ENCODE measurements at regions not wholly inside any gene's neighbourhood (a gene's known extent, or its start where the extent isn't known, plus 50 kb on each side); places are given as distances from the start of the nearest gene placed in this dataset.

- DNase-seq: no peak
- peaks cover 2% of the 10 kb centered on the region for H3K4me1 Mint-ChIP-seq (ENCODE audit: low read depth, unreplicated experiment)
Measured at GRCh38 chr1:116284819-116285390, 88.1 kb upstream of the ATP1A1 start.

GRCh38 chr1:116286541-116286971, 86.5 kb upstream of the ATP1A1 start:
- peaks cover 2% of the 10 kb centered on the region for H3K4me1 Mint-ChIP-seq (ENCODE audit: low read depth, unreplicated experiment)
- H3K4me3 Mint-ChIP-seq (ENCODE audit: unreplicated experiment): no peak overlapping the region
- DNase-seq: no peak
- no peaks in the 10 kb centered on the region for H3K36me3 Mint-ChIP-seq (ENCODE audit: unreplicated experiment)
- no peaks in the 10 kb centered on the region for H3K9me3 Mint-ChIP-seq (ENCODE audit: unreplicated experiment)
- H3K27me3 Mint-ChIP-seq (ENCODE audit: unreplicated experiment): no peaks in the 10 kb centered on the region
- TF ChIP-seq CTCF (IDR thresholded peaks at IDR 0.05; ENCODE audit: partially characterized antibody, unreplicated experiment): no peak
- no peak overlapping the region for H3K27ac Mint-ChIP-seq (ENCODE audit: unreplicated experiment)

More at GRCh38 chr1:116284819-116285390, 88.1 kb upstream of the ATP1A1 start:
- no peaks in the 10 kb centered on the region for H3K36me3 Mint-ChIP-seq (ENCODE audit: unreplicated experiment)
- TF ChIP-seq CTCF (IDR thresholded peaks at IDR 0.05; ENCODE audit: partially characterized antibody, unreplicated experiment): no peak
- H3K9me3 Mint-ChIP-seq (ENCODE audit: unreplicated experiment): no peaks in the 10 kb centered on the region
- H3K27ac Mint-ChIP-seq (ENCODE audit: unreplicated experiment): no peak overlapping the region
- no peak overlapping the region for H3K4me3 Mint-ChIP-seq (ENCODE audit: unreplicated experiment)
- no peaks in the 10 kb centered on the region for H3K27me3 Mint-ChIP-seq (ENCODE audit: unreplicated experiment)

DNA sequence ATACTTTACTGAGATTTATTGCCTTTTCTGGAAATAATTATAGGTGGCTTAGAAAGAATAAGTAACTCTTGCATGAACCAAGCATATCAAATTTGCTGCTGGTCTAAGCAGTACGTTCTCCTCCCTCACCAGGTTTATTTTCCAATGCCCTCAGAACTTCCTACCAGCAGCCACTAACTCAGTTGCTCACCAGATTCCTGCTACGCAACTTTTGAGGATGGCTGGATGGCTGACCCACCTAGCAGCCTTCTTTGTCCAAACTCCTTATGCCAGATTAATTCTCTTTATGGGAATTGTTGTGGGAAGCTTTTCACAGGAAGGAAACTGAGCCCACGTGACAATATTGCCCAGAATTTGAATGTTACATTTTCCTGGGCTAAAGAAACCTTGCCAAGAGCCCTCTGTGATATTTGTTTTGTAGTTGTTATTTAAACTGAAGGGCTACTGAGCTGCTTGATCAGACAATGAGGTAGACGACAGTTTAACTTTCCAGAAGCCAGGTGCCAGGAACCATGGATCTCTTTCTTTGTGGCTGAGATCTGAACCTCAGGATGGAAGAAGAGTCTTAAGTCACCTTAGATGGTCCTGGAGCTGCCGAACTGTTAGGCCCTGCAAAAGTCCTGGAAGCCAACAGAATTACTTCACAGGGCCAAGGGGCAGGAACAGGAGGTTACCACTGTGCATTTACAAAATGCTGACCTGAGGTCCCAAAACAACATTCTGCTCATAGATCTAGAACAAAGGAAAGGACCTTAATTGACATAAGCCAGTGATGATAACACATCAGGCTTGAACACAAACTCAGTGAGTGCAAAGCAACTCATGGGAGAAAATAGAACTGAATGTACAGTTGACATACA, 85.5 kb upstream of the ATP1A1 start:
- H3K27me3 Mint-ChIP-seq (ENCODE audit: unreplicated experiment): no peaks in the 10 kb centered on the region
- H3K9me3 Mint-ChIP-seq (ENCODE audit: unreplicated experiment): no peaks in the 10 kb centered on the region
- no peak for TF ChIP-seq CTCF (IDR thresholded peaks at IDR 0.05; ENCODE audit: partially characterized antibody, unreplicated experiment)
- no peak overlapping the region for H3K27ac Mint-ChIP-seq (ENCODE audit: unreplicated experiment)
- no peak for DNase-seq
- no peak overlapping the region for H3K4me3 Mint-ChIP-seq (ENCODE audit: unreplicated experiment)
- no peaks in the 10 kb centered on the region for H3K36me3 Mint-ChIP-seq (ENCODE audit: unreplicated experiment)
- peaks cover 2% of the 10 kb centered on the region for H3K4me1 Mint-ChIP-seq (ENCODE audit: low read depth, unreplicated experiment)

DNA sequence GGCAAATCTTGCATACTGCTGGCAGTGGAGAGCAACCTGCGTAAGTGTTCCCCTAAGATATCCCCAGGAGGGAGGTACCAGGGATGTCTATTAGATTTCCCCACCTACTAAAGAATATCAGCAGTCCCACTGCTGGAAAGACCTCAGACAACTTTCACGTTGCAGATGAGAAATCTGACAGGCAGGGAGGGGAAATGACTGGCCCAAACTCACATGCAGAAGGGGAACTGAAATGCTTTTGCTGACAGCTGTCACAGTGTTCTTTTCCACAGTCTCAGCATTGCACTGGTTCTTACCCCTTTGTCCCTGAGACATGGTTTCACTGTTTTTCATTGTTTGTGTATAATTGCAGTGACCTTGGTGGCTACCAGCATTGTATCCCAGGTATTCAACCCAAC, 84.8 kb upstream of the ATP1A1 start:
- Mint-ChIP-seq H3K9me3 (ENCODE audit: unreplicated experiment) (no peaks in the 10 kb centered on the region), H3K4me3 (ENCODE audit: unreplicated experiment) (no peak overlapping the region), H3K27me3 (ENCODE audit: unreplicated experiment) (no peaks in the 10 kb centered on the region), H3K36me3 (ENCODE audit: unreplicated experiment) (no peaks in the 10 kb centered on the region), H3K4me1 (ENCODE audit: low read depth, unreplicated experiment) (peaks cover 2% of the 10 kb centered on the region), H3K27ac (ENCODE audit: unreplicated experiment) (no peak overlapping the region)
- TF ChIP-seq CTCF (IDR thresholded peaks at IDR 0.05; ENCODE audit: partially characterized antibody, unreplicated experiment): no peak
- no peak for DNase-seq

GRCh38 chr1:116289193-116289592, 83.9 kb upstream of the ATP1A1 start:
- Mint-ChIP-seq H3K4me3 (ENCODE audit: unreplicated experiment) (no peak overlapping the region), H3K4me1 (ENCODE audit: low read depth, unreplicated experiment) (peaks cover 2% of the 10 kb centered on the region), H3K36me3 (ENCODE audit: unreplicated experiment) (no peaks in the 10 kb centered on the region), H3K27me3 (ENCODE audit: unreplicated experiment) (no peaks in the 10 kb centered on the region), H3K27ac (ENCODE audit: unreplicated experiment) (no peak overlapping the region), H3K9me3 (ENCODE audit: unreplicated experiment) (no peaks in the 10 kb centered on the region)
- no peak for DNase-seq
- no peak for TF ChIP-seq CTCF (IDR thresholded peaks at IDR 0.05; ENCODE audit: partially characterized antibody, unreplicated experiment)

Data from glutamatergic neuron (in vitro differentiated cells).